ENCODE measurements at regions not wholly inside any gene's neighbourhood (a gene's known extent, or its start where the extent isn't known, plus 50 kb on each side); places are given as distances from the start of the nearest gene placed in this dataset.

- 0% methylated on average over 1 of the region's 1 CpG for WGBS (ENCODE audit: low lambda C conversion rate)
- no peak overlapping the region for H2AFZ ChIP-seq (ENCODE audit: low read depth)
- no peaks in the 10 kb centered on the region for H3F3A ChIP-seq (replicated peaks; ENCODE audit: insufficient read depth)
- no peak overlapping the region for H3K4me3 ChIP-seq (ENCODE audit: low read depth in 2 of 2, low read length in 1 of 2)
- H3K79me2 ChIP-seq (ENCODE audit: insufficient read depth): no peaks in the 10 kb centered on the region
- DNase-seq: no peak
- H3K27ac ChIP-seq (ENCODE audit: low read depth in 2 of 2, low read length in 1 of 2): no peak overlapping the region
- H3K27me3 ChIP-seq (ENCODE audit: insufficient read depth): no peaks in the 10 kb centered on the region
- H3K9me2 ChIP-seq: no peaks in the 10 kb centered on the region
- CTCF ChIA-PET: no interaction called here
- H4K20me1 ChIP-seq (ENCODE audit: insufficient read depth): no peaks in the 10 kb centered on the region
- POLR2A ChIA-PET: no interaction called here
- no peak overlapping the region for H3K4me2 ChIP-seq
- H3K9ac ChIP-seq: no peak overlapping the region
- H3K9me3 ChIP-seq: no peaks in the 10 kb centered on the region
- H3K4me1 ChIP-seq (ENCODE audit: control insufficient read depth in 1 of 2, insufficient read depth in 2 of 2, low read depth in 1 of 2, low read length in 1 of 2): no peaks in the 10 kb centered on the region
- no peaks in the 10 kb centered on the region for H3K36me3 ChIP-seq (replicated peaks in 1 of 2; ENCODE audit: control insufficient read depth in 1 of 2, insufficient read depth in 2 of 2, low read length in 1 of 2)
- TF ChIP-seq SMC3 (IDR thresholded peaks at IDR 0.05; ENCODE audit: low read depth, low read length) (no peak), TAF1 (IDR thresholded peaks at IDR 0.05; ENCODE audit: borderline replicate concordance, low read depth, low read length) (no peak), CHD2 (IDR thresholded peaks at IDR 0.05; ENCODE audit: low read length, partially characterized antibody) (no peak), RXRA (IDR thresholded peaks at IDR 0.05; ENCODE audit: borderline replicate concordance, low read depth) (no peak), EP300 (IDR thresholded peaks at IDR 0.05; ENCODE audit: borderline replicate concordance in 1 of 2, low read depth in 1 of 2, low read length in 1 of 2) (no peak), PBX3 (IDR thresholded peaks at IDR 0.05) (no peak), MXI1 (IDR thresholded peaks at IDR 0.05; ENCODE audit: low read depth, low read length) (no peak), SIN3A (IDR thresholded peaks at IDR 0.05; ENCODE audit: borderline replicate concordance, low read depth, low read length) (no peak), REST (IDR thresholded peaks at IDR 0.05; ENCODE audit: low read depth, low read length) (no peak), FOSL2 (IDR thresholded peaks at IDR 0.05; ENCODE audit: borderline replicate concordance, low read depth) (no peak)
Observed at GRCh38 chr4:81272671-81273070, 57.6 kb upstream of the PRKG2 start.

Small RNAs in the stretch of these regions (small RNA-seq; reads per million reads assigned to genes)
- 0 reads per million in 7 experiments for gene RNU5A-2P
